ENCODE measurements at regions not wholly inside any gene's neighbourhood (a gene's known extent, or its start where the extent isn't known, plus 50 kb on each side); places are given as distances from the start of the nearest gene placed in this dataset.

- TF ChIP-seq EZH2 (IDR thresholded peaks at IDR 0.05; ENCODE audit: low read depth) (no peak), CTCF (conservative IDR thresholded peaks at IDR 0.05) (no peak)
Measured at GRCh38 chr9:11001546-11001945, 388.7 kb upstream of the PTPRD start.

All from PC-9 (cell line).